CD14-positive monocyte (primary cell): ENCODE measurements at regions not wholly inside any gene's neighbourhood (a gene's known extent, or its start where the extent isn't known, plus 50 kb on each side); places are given as distances from the start of the nearest gene placed in this dataset.

ENCODE experiments used
- DNase-seq, 3 donors: peaks; one replicate each; pipeline ENCODE4 v3.0.0-alpha.2; 2011 to 2022
- H2AFZ ChIP-seq: 2 replicates; pipeline ENCODE4 v1.6.0; 2012; ENCODE audit warnings: mild to moderate bottlenecking, low read depth, low read length, inconsistent platforms; ENCODE audit not compliant: insufficient read depth, poor library complexity, severe bottlenecking
- H3K27ac ChIP-seq, 2 donors: 1 replicate in 1 of 2; 2 replicates in 1 of 2; pipeline ENCODE4 v1.5.1; 2012 to 2013; ENCODE audit warnings: low read length in 2 of 2, control low read depth in 1 of 2, inconsistent platforms in 1 of 2, low read depth in 1 of 2, mild to moderate bottlenecking in 1 of 2
- H3K27me3 ChIP-seq, 2 donors: one replicate each; pipeline versions ENCODE4 v1.6.0 to v1.6.1; 2011 to 2013; ENCODE audit warnings: low read length in 2 of 2; ENCODE audit not compliant: control insufficient read depth in 2 of 2, insufficient read depth in 2 of 2
- H3K36me3 ChIP-seq, 2 donors: replicated peaks in 1 of 2; 1 replicate in 1 of 2; 2 replicates in 1 of 2; pipeline versions ENCODE4 v1.5.1 to v1.6.1; 2012 to 2013; ENCODE audit warnings: low read length in 2 of 2, control low read depth in 1 of 2, inconsistent platforms in 1 of 2, mild to moderate bottlenecking in 1 of 2; ENCODE audit not compliant: insufficient read depth in 2 of 2, control insufficient read depth in 1 of 2
- H3K4me1 ChIP-seq, 2 donors: 1 replicate in 1 of 2; 2 replicates in 1 of 2; pipeline versions ENCODE4 v1.5.1 to v1.6.1; 2012 to 2013; ENCODE audit warnings: low read length in 2 of 2, control low read depth in 1 of 2, inconsistent platforms in 1 of 2, mild to moderate bottlenecking in 1 of 2, moderate library complexity in 1 of 2; ENCODE audit not compliant: insufficient read depth in 2 of 2, control insufficient read depth in 1 of 2
- H3K4me2 ChIP-seq: replicated peaks from 2 replicates; pipeline ENCODE3; 2012; ENCODE audit warnings: low read length, moderate library complexity, mild to moderate bottlenecking; ENCODE audit not compliant: poor library complexity, severe bottlenecking; ENCODE audit errors: extremely low read depth
- H3K4me3 ChIP-seq, 3 experiments: fragments of 200-600 bp in 1 of 3; sonication (generic) in 1 of 3; replicated peaks in 1 of 3; 1 replicate in 2 of 3; 2 replicates in 1 of 3; pipeline ENCODE4 v1.5.1; 2011 to 2013; ENCODE audit warnings: low read length in 3 of 3, mild to moderate bottlenecking in 3 of 3, control low read depth in 2 of 3, low read depth in 2 of 3, inconsistent platforms in 1 of 3, moderate library complexity in 1 of 3
- H3K79me2 ChIP-seq: 2 replicates; pipeline ENCODE4 v1.6.0; 2012; ENCODE audit warnings: mild to moderate bottlenecking, control low read depth, inconsistent platforms, low read length, moderate library complexity; ENCODE audit not compliant: insufficient read depth
- H3K9ac ChIP-seq: 2 replicates; pipeline ENCODE4 v1.6.0; 2017; ENCODE audit warnings: low read length, mild to moderate bottlenecking; ENCODE audit not compliant: insufficient read depth, poor library complexity, severe bottlenecking
- H3K9me3 ChIP-seq, 2 donors: replicated peaks in 1 of 2; 1 replicate in 1 of 2; 2 replicates in 1 of 2; pipeline versions ENCODE4 v1.5.1 to v1.6.1; 2012 to 2013; ENCODE audit warnings: low read length in 2 of 2, control low read depth in 1 of 2; ENCODE audit not compliant: control insufficient read depth in 1 of 2, insufficient read depth in 1 of 2
- H4K20me1 ChIP-seq: 2 replicates; pipeline ENCODE4 v1.6.0; 2012; ENCODE audit warnings: mild to moderate bottlenecking, low read length, control low read depth, moderate library complexity; ENCODE audit not compliant: insufficient read depth
- H3K27ac Mint-ChIP-seq, 7 donors: one replicate each; pipeline ENCODE4 v1.8.0; 2020; ENCODE audit warnings: mild to moderate bottlenecking in 7 of 7, mixed read lengths in 7 of 7, moderate library complexity in 6 of 7, inconsistent platforms in 2 of 7
- H3K27me3 Mint-ChIP-seq, 3 donors: one replicate each; pipeline ENCODE4 v1.8.0; 2021 to 2022; ENCODE audit warnings: low read depth in 3 of 3, mild to moderate bottlenecking in 3 of 3, mixed read lengths in 3 of 3, moderate library complexity in 3 of 3, inconsistent platforms in 1 of 3
- H3K36me3 Mint-ChIP-seq, 2 donors: one replicate each; pipeline ENCODE4 v1.8.0; 2020; ENCODE audit warnings: mixed read lengths in 2 of 2, inconsistent platforms in 1 of 2, mild to moderate bottlenecking in 1 of 2
- H3K4me1 Mint-ChIP-seq: one replicate; pipeline ENCODE4 v1.8.0; 2020; ENCODE audit warnings: mild to moderate bottlenecking, mixed read lengths
- H3K4me3 Mint-ChIP-seq, 2 donors: one replicate each; pipeline ENCODE4 v1.8.0; 2020; ENCODE audit warnings: mild to moderate bottlenecking in 2 of 2, mixed read lengths in 2 of 2, moderate library complexity in 1 of 2
- H3K9me3 Mint-ChIP-seq, 7 donors: one replicate each; pipeline ENCODE4 v1.8.0; 2020 to 2022; ENCODE audit warnings: mixed read lengths in 7 of 7, mild to moderate bottlenecking in 6 of 7, moderate library complexity in 6 of 7, inconsistent platforms in 2 of 7
- WGBS: methylation state at CpG from one replicate; pipeline ENCODE4 v1.1.5; 2013; ENCODE audit warnings: missing lambda C conversion rate; ENCODE audit not compliant: insufficient coverage; 5-methylcytosine and 5-hydroxymethylcytosine counted together
- intact Hi-C, 2 donors: fragments of 100-400 bp; cut with micrococcal nuclease; formaldehyde crosslinking; loops; one replicate each; pipeline versions ENCODE4 v1.15.0 to v1.15.1; 2023
- TF ChIP-seq, protein P1 (sequence below): fragments of 200-600 bp; IDR thresholded peaks from one replicate; pipeline ENCODE4 v1.8.0; 2022; ENCODE audit warnings: antibody characterized with exemption, mild to moderate bottlenecking

DNA sequence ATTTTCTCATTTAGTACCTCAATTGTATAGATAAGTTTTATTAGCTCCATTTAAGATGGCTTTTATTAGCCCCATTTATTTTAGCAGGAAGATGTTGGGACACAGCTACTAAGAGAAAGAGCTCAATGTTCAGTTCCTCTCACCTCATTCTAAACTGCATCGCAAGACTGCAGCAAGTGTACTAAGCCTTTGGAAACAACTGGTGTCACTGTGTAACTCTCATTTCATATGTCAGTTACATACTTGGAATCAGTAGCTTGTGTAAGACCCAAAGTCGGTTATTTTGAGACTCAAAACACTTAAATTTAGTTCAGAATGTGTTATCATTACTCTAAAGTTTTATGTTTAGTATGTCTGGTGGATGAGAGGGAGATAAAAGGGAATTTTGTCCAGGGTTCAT, 482.9 kb downstream of the BMP2 start:
- WGBS: 83% methylated on average over 1 of the region's 2 CpGs

GRCh38 chr20:7257099-7257498, 489.6 kb downstream of the BMP2 start:
- H3K36me3 Mint-ChIP-seq: no peaks in the 10 kb centered on the region
- no peaks in the 10 kb centered on the region for H3K27me3 Mint-ChIP-seq
- no peaks in the 10 kb centered on the region for H3K4me1 Mint-ChIP-seq
- WGBS: no CpG with 5 or more reads among the region's 2 CpGs
- intact Hi-C loops: no loop called here
- Histone ChIP-seq H3K9me3 (no peaks in the 10 kb centered on the region), H3K9ac (no peak overlapping the region), H3K79me2 (no peaks in the 10 kb centered on the region), H3K4me3 (no peak overlapping the region), H3K27ac (no peak overlapping the region), H2AFZ (no peak overlapping the region), H4K20me1 (no peaks in the 10 kb centered on the region), H3K27me3 (no peaks in the 10 kb centered on the region), H3K4me2 (no peak overlapping the region), H3K36me3 (no peaks in the 10 kb centered on the region), H3K4me1 (no peaks in the 10 kb centered on the region)
- no peak for DNase-seq
- TF ChIP-seq, protein P1, sequence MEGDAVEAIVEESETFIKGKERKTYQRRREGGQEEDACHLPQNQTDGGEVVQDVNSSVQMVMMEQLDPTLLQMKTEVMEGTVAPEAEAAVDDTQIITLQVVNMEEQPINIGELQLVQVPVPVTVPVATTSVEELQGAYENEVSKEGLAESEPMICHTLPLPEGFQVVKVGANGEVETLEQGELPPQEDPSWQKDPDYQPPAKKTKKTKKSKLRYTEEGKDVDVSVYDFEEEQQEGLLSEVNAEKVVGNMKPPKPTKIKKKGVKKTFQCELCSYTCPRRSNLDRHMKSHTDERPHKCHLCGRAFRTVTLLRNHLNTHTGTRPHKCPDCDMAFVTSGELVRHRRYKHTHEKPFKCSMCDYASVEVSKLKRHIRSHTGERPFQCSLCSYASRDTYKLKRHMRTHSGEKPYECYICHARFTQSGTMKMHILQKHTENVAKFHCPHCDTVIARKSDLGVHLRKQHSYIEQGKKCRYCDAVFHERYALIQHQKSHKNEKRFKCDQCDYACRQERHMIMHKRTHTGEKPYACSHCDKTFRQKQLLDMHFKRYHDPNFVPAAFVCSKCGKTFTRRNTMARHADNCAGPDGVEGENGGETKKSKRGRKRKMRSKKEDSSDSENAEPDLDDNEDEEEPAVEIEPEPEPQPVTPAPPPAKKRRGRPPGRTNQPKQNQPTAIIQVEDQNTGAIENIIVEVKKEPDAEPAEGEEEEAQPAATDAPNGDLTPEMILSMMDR: no peak
- H3K9me3 Mint-ChIP-seq: peaks cover 0 to 3% (median 0%) of the 10 kb centered on the region in 7 donors
- no peak overlapping the region for H3K27ac Mint-ChIP-seq
- no peak overlapping the region for H3K4me3 Mint-ChIP-seq

More for the DNA sequence above, 482.9 kb downstream of the BMP2 start:
- Mint-ChIP-seq H3K27me3 (peaks cover 0 to 3% (median 2%) of the 10 kb centered on the region in 3 donors), H3K36me3 (no peaks in the 10 kb centered on the region), H3K9me3 (no peaks in the 10 kb centered on the region), H3K4me1 (no peaks in the 10 kb centered on the region), H3K27ac (no peak overlapping the region), H3K4me3 (no peak overlapping the region)
- Histone ChIP-seq H4K20me1 (no peaks in the 10 kb centered on the region), H2AFZ (no peak overlapping the region), H3K4me3 (no peak overlapping the region), H3K27me3 (no peaks in the 10 kb centered on the region), H3K27ac (no peak overlapping the region), H3K9ac (no peak overlapping the region), H3K9me3 (no peaks in the 10 kb centered on the region), H3K4me1 (no peaks in the 10 kb centered on the region), H3K79me2 (no peaks in the 10 kb centered on the region), H3K36me3 (no peaks in the 10 kb centered on the region), H3K4me2 (no peak overlapping the region)
- TF ChIP-seq, protein P1: no peak
- intact Hi-C loops: no loop called here
- DNase-seq: no peak
